ENCODE measurements at regions not wholly inside any gene's neighbourhood (a gene's known extent, or its start where the extent isn't known, plus 50 kb on each side); places are given as distances from the start of the nearest gene placed in this dataset.
"Not testable (repeated sequence)": the region's sequence is repeated elsewhere in the genome, so short reads cannot be mapped to it uniquely, and the experiment has no call there.

GRCh38 chr11:71129624-71130023 lies 122.8 kb downstream of the SHANK2 start:
- no peak for DNase-seq

- no peak for DNase-seq
These were observed 124.6 kb downstream of the SHANK2 start for GRCh38 chr11:71127806-71128205.

- DNase-seq = not testable (repeated sequence)
These were observed 126.0 kb downstream of the SHANK2 start for GRCh38 chr11:71126401-71126800.

GRCh38 chr11:71125150-71125549 lies 127.2 kb downstream of the SHANK2 start:
- DNase-seq = no peak

GRCh38 chr11:71124127-71124526 lies 128.2 kb downstream of the SHANK2 start:
- DNase-seq = no peak

GRCh38 chr11:71120471-71120896 lies 131.9 kb downstream of the SHANK2 start:
- peak in 4 of 56 donors; percentile 7 to 22 (median 14) for DNase-seq

GRCh38 chr11:71119656-71120269 lies 132.6 kb downstream of the SHANK2 start:
- peak in 2 of 56 donors; percentile 9 to 10 for DNase-seq

GRCh38 chr11:71118671-71119250 lies 133.6 kb downstream of the SHANK2 start:
- DNase-seq = no peak

GRCh38 chr11:71117311-71117710 lies 135.1 kb downstream of the SHANK2 start:
- DNase-seq = no peak

- no peak for DNase-seq
These were observed 135.7 kb downstream of the SHANK2 start for GRCh38 chr11:71116693-71117040.

GRCh38 chr11:71115770-71116692 lies 136.3 kb downstream of the SHANK2 start:
- no peak for DNase-seq

- peak in 14 of 56 donors; percentile 3 to 36 (median 20) for DNase-seq
These were observed 138.1 kb downstream of the SHANK2 start for GRCh38 chr11:71114124-71114851.

- no peak for DNase-seq
These were observed 139.4 kb downstream of the SHANK2 start for GRCh38 chr11:71112990-71113389.

- peak in 8 of 56 donors; percentile 11 to 33 (median 20) for DNase-seq
These were observed 139.9 kb downstream of the SHANK2 start for GRCh38 chr11:71112454-71112853.

- DNase-seq = no peak
These were observed 142.8 kb downstream of the SHANK2 start for GRCh38 chr11:71109586-71109985.

- no peak for DNase-seq
These were observed 143.2 kb downstream of the SHANK2 start for GRCh38 chr11:71109186-71109585.

GRCh38 chr11:71108013-71108865 lies 144.1 kb downstream of the SHANK2 start:
- DNase-seq = no peak

GRCh38 chr11:71106671-71107070 lies 145.7 kb downstream of the SHANK2 start:
- DNase-seq = no peak

GRCh38 chr11:71103266-71103665 lies 149.1 kb downstream of the SHANK2 start:
- no peak for DNase-seq

- DNase-seq = no peak
These were observed 150.0 kb downstream of the SHANK2 start for GRCh38 chr11:71102251-71102995.

Data from nucleus accumbens (tissue), 56 donors.